NCI-H774 (cell line): ENCODE measurements at regions not wholly inside any gene's neighbourhood (a gene's known extent, or its start where the extent isn't known, plus 50 kb on each side); places are given as distances from the start of the nearest gene placed in this dataset.
"Not testable (repeated sequence)": the region's sequence is repeated elsewhere in the genome, so short reads cannot be mapped to it uniquely, and the experiment has no call there.

Experiments used
- DNase-seq: peaks from one replicate; lab custom pipeline; 2025; lab: John Stamatoyannopoulos, UW

DNA sequence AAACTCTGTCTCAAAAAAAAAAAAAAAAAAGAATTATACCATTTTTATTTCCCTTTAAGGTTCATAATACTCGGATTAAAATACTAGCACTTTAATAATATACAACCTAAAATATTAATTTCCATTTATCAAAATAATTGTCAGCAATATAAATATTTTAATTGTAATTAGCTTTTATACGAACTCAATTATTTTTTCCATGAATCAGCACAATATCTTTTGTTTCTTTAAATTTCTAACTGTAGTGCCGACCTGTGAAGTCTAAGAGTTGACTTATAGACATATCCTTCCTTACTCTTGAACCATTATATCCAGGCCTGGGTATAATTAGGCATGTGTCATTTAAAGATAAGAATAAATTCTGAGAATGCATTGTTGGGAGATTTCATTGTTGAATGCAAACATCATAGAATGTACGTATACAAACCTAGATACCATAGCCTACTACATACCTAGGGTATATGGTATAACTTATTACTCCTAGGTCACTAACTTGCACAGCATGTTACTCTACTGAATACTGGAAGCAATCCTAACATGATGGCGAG is 996.7 kb upstream of the TMPRSS15 start:
- no peak for DNase-seq

DNA sequence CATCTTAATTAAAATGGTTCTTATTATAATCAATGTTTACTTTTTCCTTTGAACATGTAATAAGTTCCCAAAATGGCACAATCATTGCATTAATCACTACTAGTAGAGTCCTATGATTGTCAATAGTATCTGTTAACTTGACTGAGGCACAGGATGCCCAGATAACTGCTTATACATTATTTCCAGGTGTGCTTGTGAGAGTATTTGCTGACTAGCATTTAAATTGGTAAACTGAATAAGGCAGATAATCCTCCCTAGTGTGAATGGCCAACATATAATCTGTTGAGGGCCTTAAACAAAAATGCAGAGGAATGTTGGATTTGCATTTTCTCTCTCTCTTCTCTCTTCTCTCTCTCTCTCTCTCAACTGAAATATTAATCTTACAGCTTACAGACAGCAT is 999.3 kb upstream of the TMPRSS15 start:
- no peak for DNase-seq

DNA sequence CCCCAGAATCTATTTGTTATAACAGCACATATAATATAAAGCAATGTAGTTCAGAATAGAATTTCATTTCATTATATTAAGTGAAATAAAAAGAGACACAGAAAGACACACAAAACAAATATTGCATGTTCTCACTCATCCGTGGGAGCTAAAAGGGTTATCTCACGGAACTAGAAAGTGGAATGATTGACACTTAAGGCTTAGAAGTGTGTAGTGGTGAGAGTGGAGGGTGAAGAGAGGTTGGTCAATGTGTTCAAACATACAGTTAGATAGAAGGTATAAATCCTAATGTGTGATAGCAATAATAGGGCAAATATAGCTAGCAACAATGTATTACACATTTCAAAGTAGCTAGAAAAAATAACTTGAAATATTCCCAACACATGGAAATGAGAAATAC is 1001.7 kb upstream of the TMPRSS15 start:
- DNase-seq, result no peak

- no peak for DNase-seq
Observed at GRCh38 chr21:19420565-19420964, 1017.0 kb upstream of the TMPRSS15 start.

DNA sequence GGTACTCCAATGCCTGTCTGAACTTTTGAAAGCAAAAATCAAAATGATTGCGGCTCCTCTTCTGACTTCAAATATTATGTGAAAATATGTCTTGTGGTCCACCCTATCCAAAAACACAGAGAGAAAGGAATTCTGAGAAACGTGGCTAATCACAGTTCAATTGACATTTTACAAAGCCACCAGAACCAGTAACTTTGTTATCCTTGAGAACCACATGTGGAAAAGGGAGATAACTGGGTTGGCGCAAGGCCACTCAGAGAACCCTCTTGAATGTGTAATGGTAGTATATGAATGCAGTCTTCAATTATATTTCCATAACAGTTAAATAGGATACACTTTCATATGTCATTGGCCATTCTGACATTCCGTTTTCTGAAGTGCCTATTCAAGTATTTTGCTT is 1030.0 kb upstream of the TMPRSS15 start:
- DNase-seq, result no peak

DNA sequence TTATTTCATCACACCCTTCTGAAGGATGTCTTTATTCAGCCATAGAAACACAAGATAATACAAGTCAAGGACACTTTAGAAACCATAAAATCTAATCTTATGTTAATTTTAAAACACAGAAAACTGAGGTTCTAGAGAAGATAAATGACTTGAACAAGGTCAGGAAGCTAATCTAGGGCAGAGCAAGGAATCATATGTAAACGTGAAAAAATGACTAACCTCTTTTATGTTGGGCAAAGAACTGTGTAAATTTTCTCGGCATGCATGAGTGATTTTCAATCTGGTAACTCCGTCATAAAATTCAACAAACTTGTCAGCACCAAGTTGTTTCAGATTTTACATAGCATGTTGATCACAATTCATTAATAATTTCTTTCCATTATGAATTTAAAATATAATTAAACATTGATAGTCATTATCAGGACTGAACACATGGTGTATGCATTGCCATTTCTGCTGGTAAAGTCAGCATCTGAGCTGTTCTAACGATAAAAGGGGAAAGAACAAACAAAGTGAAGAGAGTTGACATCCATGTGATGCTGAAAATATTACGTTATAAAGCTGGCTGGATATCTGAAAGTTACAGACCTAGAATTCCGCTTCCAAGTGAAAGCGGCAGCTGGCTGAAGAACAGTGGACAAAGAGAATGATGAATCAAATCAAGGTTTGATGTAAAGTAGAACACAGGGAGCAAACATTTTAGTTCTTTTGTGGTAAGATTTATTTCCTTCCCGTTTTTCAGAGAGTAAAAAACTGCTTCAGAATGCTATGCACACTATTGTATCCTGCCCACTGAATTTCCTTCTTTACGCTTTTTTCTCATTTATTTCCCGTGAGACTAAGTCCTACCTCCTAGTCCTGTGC is 1037.4 kb upstream of the TMPRSS15 start:
- DNase-seq, result peak; percentile 9

- no peak for DNase-seq
Observed at GRCh38 chr21:19458295-19458694, 1054.7 kb upstream of the TMPRSS15 start.

DNA sequence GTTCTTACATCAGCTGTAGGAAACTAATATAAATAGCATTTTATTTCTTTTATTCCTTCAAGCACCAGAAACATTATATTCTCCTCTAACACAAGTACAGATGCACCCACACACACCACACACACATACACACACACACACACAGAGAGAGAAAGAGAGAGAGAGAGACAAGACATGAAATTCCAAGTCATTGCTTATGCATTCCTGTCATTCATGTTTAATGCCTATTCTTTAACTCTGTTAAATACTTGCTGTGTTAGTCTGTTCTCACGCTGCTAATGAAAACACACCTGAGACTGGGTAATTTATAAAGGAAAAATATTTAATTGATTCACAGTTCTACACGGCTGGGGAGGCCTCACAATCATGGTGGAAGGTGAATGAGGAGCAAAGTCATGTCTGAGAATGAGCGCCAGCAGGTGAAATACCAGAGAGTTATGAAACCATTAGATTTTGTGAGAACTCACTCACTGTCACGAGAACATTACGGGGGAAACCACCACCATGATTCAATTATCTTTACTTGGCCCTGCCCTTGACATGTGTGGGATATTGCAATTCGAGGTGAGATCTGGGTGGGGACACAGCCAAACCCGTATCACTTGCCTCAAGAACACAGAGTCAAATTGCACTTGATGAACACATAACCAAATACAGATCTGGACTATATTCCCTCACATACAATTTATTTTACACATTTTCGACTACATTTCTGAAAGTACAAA is 1058.1 kb upstream of the TMPRSS15 start:
- DNase-seq, result no peak

- no peak for DNase-seq
Observed at GRCh38 chr21:19463966-19464365, 1060.4 kb upstream of the TMPRSS15 start.

GRCh38 chr21:19468991-19469715 is 1065.6 kb upstream of the TMPRSS15 start:
- no peak for DNase-seq

GRCh38 chr21:19475525-19475924 is 1071.9 kb upstream of the TMPRSS15 start:
- no peak for DNase-seq

DNA sequence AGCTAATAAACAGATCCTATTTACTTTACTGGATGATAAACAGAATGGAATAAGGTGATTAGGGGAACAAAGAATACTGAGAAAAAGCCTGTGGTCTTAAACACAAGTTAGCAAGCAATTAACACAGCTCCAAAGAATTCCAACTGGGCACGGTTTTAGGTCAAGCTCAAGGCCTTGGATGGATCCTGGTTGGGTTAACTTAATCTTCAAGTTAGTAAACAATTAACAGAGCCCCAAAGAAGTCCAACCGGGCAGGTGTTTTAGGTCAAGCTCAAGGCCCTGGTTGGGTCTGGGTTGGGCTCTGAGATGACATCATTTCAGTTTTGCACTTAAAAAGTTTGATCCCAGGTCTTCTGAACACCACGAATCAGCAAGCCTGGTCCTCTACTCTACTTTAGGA is 1086.3 kb upstream of the TMPRSS15 start:
- DNase-seq, result no peak

DNA sequence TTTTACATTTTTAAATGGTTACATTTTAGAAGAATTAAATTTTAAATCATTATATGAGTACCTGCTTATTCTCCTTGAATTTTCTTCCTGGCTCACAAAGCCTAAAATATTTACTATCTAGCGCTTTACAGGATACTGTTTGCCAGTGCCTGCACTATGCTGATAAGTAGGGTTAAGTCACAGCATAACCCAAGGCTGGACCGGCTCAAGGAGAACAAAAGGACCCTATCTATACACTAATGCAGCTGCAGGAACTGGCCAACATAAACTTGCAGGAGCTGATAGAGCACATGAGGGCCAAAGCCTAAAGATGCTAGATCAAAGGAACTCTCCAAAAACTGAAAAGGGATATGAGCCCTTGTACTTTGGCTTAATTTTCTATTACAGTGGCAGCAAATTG is 1086.9 kb upstream of the TMPRSS15 start:
- DNase-seq, result no peak

DNA sequence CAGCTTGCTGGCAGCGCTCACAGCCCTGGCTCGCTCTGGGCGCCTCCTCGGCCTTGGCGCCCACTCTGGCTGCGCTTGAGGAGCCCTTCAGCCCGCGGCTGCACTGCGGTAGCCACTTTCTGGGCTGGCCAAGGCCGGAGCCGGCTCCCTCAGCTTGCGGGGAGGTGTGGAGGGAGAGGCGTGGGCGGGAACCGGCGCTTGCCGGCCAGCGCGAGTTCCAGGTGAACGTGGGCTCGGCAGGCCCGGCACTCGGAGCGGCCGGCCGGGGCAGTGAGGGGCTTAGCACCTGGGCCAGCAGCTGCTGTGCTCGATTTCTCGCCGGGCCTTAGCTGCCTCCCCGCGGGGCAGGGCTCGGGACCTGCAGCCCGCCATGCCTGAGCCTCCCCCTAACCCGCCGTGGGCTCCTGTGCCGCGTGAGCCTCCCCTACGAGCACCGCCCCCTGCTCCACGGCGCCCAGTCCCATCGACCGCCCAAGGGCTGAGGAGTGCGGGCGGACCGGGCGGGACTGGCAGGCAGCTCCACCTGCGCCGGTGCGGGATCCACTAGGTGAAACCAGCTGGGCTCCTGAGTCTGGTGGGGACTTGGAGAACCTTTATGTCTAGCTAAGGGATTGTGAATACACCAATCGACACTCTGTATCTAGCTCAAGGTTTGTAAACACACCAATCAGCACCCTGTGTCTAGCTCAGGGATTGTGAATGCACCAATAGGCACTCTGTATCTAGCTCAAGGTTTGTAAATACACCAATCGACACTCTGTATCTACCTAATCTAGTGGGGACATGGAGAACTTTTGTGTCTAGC is 1090.1 kb upstream of the TMPRSS15 start:
- DNase-seq, result not testable (repeated sequence)

DNA sequence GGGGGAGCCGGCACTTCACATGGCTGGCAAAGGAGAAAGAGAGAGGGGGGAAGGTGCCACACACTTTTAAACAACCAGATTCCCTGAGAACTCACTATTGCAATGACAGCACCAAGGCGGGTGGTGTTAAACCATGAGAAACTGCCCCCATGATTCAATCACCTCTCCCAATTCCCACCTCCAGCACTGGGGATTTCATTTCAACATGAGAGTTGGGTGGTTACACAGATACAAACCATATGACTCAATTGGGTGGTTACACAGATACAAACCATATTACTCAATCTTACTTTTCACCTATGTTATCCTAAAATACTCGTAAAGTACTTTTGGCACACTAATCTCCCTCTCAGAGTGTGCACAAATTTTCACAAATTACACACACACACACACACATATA is 1097.5 kb upstream of the TMPRSS15 start:
- no peak for DNase-seq

DNA sequence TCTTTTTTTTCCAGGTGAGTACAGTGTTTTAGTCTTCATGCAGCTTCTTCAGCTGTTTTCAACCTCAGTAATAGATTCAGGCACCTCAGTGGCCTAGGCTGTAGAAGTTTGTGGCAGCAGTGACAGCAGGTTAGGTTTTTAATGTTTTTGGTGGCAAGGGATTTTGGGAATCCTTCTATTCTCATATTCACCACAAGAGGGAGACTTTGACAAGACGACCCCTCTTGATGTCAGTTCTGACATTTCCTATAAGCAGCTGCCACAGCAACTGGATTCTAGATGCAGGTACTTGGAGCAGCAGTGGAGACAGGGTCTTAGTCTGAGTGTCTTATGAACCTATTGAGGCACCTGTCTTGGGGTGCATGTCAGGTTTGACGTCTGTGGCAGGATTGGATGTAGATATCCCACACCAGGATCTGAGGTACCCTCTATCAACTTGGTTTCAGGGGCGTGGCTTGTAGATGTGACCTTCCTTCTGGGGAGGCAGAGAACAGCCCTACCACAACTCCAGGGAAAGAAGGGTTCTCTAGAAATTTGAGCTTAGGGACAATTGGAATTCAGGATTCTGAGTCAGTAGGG is 1104.2 kb upstream of the TMPRSS15 start:
- DNase-seq, result no peak

DNA sequence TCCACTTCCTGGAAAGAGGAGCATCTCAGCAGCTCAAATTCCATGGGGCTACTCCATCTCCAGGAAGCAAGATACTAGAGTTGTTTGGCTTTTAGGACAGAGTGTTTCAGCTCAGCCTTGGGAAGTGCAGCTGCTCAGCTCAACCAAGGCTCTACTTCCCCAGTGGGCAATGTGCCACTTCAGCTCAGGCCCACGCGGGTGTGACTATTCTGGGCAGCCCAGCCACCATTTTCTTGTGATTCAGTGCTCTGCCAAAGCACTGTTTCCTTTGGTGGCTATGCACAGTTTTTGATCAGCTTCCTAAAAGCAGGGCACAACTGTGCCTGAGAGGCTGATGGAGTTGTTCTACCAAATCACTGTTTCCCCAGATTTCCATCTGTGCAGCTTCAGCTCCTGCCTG is 1104.9 kb upstream of the TMPRSS15 start:
- no peak for DNase-seq

DNA sequence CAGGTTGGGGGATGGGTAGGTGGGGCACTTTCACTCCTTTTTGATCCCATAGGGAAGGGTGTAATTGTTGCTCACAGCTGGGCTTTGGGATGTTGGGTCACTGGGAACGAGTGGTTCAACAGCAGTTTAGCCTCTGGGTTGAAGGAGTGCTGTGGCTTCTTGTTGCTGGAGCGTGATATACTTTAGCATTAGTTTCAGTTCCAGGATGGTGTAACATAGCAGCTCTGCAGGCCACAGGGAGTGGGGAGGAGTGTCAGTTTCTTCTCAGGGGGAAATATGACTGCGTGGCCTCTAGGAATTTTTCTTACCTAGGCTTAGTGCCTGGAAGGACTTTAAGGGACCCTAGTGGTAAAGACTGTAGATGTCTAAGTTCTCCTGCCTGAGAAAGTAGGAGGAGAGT is 1105.3 kb upstream of the TMPRSS15 start:
- no peak for DNase-seq

- DNase-seq, result no peak
Observed at GRCh38 chr21:19510057-19510456, 1106.5 kb upstream of the TMPRSS15 start.

GRCh38 chr21:19510653-19511052 is 1107.1 kb upstream of the TMPRSS15 start:
- no peak for DNase-seq

GRCh38 chr21:19522381-19522780 is 1118.8 kb upstream of the TMPRSS15 start:
- DNase-seq, result no peak
